Stimulated activated CD4-positive, alpha-beta T cell treated with anti-CD3 and anti-CD28 coated beads, Interleukin-4, amount 100 ng/mL, for 4 hours (primary cell): ENCODE measurements at regions not wholly inside any gene's neighbourhood (a gene's known extent, or its start where the extent isn't known, plus 50 kb on each side); places are given as distances from the start of the nearest gene placed in this dataset.
"Not testable (repeated sequence)": the region's sequence is repeated elsewhere in the genome, so short reads cannot be mapped to it uniquely, and the experiment has no call there.

ENCODE experiments used
- DNase-seq, 2 experiments: peaks; one replicate each; pipeline ENCODE4 v3.0.0-alpha.2; 2020

DNA sequence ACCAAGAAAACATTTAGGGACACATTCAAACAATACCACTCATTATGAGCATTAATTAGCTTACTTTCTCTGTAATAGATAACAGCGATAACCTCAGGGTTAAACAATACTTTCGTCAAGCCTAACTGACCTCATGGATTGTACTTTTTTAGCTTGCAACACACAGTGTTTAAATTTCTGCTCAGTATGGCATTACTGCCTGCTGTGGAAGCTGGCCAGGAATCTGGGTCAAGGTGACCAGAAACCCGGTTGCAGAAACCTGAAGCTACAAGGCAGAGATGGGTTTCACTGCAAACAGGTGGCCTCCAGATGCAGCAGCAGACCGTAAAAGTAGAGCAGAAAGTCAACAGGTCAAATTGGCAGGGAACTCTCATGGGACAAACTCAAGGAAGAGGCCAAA lies 123.8 kb upstream of the FHL2 start:
- no peak for DNase-seq

DNA sequence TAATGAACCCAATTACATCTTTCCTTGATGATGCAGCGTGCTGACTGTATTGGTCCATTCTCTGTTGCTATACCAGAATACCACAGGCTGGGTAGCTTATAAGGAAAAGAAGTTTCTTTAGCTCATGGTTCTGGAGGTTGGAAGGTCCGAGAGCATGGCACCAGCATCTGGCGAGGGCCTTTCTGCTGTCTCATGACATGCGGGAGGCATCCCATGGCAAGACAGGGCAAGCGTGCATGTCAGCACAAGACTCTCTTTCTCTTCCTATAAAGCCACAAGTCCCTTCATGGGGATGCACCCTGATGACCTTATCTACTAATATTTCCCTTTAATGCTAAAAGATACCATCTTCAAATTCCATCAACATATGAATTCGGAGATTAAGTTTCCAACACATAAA lies 122.8 kb upstream of the FHL2 start:
- DNase-seq = no peak

GRCh38 chr2:105521176-105521575 lies 122.3 kb upstream of the FHL2 start:
- no peak for DNase-seq

- no peak for DNase-seq
Measured at GRCh38 chr2:105519516-105519915, 120.7 kb upstream of the FHL2 start.

- DNase-seq = no peak
Measured at GRCh38 chr2:105518897-105519296, 120.0 kb upstream of the FHL2 start.

- no peak for DNase-seq
Measured at GRCh38 chr2:105517814-105518705, 119.2 kb upstream of the FHL2 start.

DNA sequence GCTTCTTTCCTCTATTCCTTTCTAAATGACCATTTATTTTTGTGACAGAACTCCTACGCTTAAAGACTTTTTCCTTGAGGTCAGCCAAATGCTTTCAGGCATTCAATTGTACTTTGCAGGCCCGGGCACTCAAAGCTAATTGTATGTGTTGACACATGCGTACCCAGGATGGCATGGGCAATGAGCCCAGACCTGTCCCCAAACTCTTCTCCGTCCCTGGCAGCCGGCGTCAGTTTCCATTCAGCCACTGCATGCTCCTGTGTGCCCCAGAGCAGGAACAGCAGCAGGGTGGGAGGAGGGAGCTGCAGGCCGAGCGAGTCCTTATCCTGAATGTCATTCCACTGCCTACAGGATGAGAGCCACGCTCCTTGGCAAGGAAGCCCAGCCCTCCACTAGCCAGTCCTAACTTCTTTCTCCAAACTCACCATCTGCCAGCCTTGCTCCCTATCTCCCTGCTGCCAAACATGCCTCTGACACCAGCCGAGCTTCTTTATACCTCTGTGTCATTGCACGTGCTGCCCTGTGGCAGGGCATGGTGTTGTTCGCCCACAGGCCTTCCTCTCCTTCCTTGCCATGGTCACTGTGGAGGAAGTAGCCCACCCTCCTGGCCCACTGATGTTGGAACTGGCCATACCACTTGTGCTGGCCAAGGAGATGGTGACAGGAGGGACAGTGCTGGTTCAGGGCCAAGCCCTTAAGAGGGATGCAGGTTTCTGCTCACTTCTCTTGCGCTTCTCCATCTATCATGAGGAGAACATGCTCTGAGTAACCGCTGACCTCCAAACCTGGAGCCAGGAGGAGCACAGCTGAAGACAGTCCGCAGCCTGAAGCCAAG lies 116.9 kb upstream of the FHL2 start:
- DNase-seq = no peak

GRCh38 chr2:105514576-105514975 lies 115.7 kb upstream of the FHL2 start:
- DNase-seq = no peak

GRCh38 chr2:105510761-105511528 lies 112.1 kb upstream of the FHL2 start:
- no peak for DNase-seq

DNA sequence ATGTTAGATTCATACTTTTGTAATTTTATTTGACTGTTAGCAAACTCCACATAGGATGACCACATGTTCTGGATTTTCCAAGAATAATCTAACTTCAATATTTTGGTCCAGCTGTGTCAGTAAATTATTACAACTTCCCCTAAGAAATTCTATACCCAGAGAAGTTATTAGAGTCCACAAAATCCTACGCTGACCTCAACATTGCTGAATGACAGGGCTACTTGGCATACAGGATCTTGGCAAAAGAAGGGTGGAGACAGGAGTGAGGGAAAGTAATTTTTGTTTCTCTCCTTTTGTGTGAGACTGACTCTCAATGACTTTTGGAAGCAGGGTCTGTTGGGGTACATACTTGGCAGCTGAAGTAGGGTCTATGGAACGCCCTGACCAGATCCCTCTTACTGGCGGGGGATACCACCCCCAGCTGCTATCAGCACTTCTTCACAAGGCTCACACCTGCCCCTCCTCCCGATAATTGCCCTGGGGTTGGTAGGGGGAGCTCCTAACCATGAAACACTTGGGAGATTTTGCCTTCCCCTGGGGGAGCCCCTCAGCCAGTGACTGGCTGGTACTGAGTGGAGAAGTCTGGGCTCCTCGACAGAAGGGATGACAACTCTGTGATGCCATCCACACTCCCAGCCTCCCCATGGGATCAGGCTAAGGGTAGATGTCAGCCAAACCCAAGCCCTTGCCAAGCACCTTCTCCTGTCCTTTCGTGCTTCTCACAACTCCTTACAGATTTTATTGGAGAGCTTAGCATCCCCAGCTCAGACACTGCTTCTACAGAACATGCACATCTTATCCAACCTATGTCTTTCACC lies 110.6 kb upstream of the FHL2 start:
- no peak for DNase-seq

GRCh38 chr2:105506860-105507259 lies 108.0 kb upstream of the FHL2 start:
- DNase-seq = not testable (repeated sequence)

DNA sequence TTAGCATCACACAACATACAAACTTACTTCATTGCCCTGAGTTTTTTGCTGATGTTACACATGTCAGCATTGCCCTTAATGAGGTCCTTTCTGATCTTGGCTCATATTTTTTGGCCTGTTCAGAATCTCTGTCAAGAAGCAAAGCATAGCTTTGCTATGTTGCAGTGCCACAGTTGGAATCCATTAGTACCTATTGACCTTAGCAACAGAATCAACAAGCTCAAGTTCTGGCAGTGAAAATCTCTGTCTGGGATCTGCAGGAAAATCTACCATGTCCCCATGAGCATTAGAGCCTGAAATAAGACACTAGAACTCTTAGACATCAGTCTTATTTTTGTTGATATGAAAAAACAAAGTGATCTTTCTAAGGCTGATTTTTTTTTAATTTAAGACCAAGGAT lies 105.6 kb upstream of the FHL2 start:
- no peak for DNase-seq

GRCh38 chr2:105502625-105503334 lies 103.9 kb upstream of the FHL2 start:
- DNase-seq = no peak

GRCh38 chr2:105498281-105498846 lies 99.5 kb upstream of the FHL2 start:
- no peak for DNase-seq

GRCh38 chr2:105497094-105497493 lies 98.2 kb upstream of the FHL2 start:
- DNase-seq = no peak

GRCh38 chr2:105496271-105496670 lies 97.4 kb upstream of the FHL2 start:
- no peak for DNase-seq

DNA sequence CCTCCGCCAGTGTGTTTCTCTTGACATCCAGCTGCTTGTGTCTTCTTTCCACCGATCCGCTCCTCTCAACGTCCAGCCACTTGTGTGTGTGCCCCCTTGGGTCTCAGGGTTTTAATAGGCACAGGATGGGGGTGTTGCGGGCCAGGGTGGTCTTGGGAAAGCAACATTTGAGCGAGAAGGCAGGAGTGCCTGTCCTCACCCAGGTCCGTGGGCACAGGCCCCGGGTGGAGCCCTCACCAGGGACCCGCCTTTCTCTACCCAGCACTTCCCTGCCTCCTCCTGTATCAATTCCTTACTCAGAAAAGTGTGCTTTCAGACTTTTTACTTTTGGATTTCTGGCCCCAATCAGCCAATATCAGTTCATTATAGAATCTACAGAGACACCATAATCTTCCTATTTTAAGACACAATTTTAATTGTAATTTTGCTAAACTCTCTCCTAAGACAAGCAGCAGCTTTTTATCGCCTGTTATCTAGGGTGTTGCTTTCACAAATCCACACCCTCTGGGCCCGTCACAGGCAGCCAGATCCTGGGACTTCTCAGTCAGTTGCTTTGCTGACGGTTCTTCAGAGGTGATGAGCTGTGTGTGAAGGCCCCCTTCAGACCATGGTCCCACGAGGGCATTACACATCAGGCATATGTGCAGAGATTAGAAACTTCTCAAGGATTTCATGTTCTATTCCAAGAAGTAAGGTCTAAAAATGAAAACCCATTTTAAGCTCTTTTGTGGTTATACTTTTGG lies 96.0 kb upstream of the FHL2 start:
- no peak for DNase-seq

GRCh38 chr2:105490956-105491355 lies 92.1 kb upstream of the FHL2 start:
- DNase-seq = no peak

DNA sequence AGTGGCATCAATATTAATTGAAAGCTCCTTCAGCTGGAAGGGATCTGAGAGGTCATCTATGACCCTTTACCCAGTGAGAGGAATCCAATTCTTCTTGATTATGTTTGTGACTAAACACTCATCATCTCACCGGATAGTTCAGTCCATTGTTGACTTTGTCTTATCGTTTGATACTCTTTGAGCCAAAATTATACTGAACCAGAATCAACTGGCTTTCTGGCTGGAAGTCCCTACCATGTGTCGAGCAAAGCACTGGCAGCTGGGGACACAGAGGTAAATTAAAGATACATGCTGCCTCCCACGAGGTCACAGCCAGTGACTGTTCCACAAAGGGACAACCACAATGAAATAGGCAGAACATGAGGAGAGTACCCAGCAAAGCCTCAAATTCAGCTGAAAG lies 91.4 kb upstream of the FHL2 start:
- DNase-seq = no peak

GRCh38 chr2:105489168-105489878 lies 90.5 kb upstream of the FHL2 start:
- no peak for DNase-seq
